ENCODE measurements at regions not wholly inside any gene's neighbourhood (a gene's known extent, or its start where the extent isn't known, plus 50 kb on each side); places are given as distances from the start of the nearest gene placed in this dataset.

- no peak for DNase-seq (ENCODE audit: low spot score in 2 of 2, unreplicated experiment in 2 of 2)
- Mint-ChIP-seq H3K9me3 (no peaks in the 10 kb centered on the region), H3K36me3 (no peaks in the 10 kb centered on the region), H3K27me3 (ENCODE audit: low read depth) (no peaks in the 10 kb centered on the region), H3K4me3 (no peak overlapping the region), H3K4me1 (peaks cover 35% of the 10 kb centered on the region), H3K27ac (no peak overlapping the region)
- TF ChIP-seq, protein P1, sequence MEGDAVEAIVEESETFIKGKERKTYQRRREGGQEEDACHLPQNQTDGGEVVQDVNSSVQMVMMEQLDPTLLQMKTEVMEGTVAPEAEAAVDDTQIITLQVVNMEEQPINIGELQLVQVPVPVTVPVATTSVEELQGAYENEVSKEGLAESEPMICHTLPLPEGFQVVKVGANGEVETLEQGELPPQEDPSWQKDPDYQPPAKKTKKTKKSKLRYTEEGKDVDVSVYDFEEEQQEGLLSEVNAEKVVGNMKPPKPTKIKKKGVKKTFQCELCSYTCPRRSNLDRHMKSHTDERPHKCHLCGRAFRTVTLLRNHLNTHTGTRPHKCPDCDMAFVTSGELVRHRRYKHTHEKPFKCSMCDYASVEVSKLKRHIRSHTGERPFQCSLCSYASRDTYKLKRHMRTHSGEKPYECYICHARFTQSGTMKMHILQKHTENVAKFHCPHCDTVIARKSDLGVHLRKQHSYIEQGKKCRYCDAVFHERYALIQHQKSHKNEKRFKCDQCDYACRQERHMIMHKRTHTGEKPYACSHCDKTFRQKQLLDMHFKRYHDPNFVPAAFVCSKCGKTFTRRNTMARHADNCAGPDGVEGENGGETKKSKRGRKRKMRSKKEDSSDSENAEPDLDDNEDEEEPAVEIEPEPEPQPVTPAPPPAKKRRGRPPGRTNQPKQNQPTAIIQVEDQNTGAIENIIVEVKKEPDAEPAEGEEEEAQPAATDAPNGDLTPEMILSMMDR (IDR thresholded peaks at IDR 0.05; ENCODE audit: unreplicated experiment), result no peak
Measured at GRCh38 chr9:106288689-106289088, 574.3 kb upstream of the ZNF462 start.

- Mint-ChIP-seq H3K4me1 (peaks cover 16% of the 10 kb centered on the region), H3K9me3 (no peaks in the 10 kb centered on the region), H3K4me3 (no peak overlapping the region), H3K27me3 (ENCODE audit: low read depth) (no peaks in the 10 kb centered on the region), H3K27ac (no peak overlapping the region), H3K36me3 (no peaks in the 10 kb centered on the region)
- TF ChIP-seq, protein P1 (IDR thresholded peaks at IDR 0.05; ENCODE audit: unreplicated experiment), result no peak
- no peak for DNase-seq (ENCODE audit: low spot score in 2 of 2, unreplicated experiment in 2 of 2)
Measured at GRCh38 chr9:106291786-106292185, 571.2 kb upstream of the ZNF462 start.

DNA sequence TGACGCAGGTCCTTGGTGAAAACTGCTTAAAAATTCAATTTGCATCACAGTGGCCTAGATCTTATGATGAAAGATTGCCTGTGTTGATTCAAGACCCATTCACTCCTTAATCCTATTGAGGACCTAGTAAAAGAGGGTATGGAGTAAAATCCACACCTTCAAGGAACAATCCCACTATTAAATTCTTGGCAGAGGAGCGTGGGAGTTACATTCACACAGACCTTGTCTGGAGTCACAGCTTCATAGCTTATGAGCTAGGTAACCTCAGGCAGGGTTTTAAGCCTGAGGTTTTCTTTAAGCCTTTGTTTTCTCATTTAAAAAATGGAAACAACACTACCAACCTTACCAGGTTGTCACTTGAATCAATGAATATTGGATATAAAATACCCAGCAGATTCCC lies 566.5 kb upstream of the ZNF462 start:
- Mint-ChIP-seq H3K4me1 (peaks cover 5% of the 10 kb centered on the region), H3K27ac (no peak overlapping the region), H3K9me3 (no peaks in the 10 kb centered on the region), H3K36me3 (no peaks in the 10 kb centered on the region), H3K27me3 (ENCODE audit: low read depth) (no peaks in the 10 kb centered on the region), H3K4me3 (no peak overlapping the region)
- TF ChIP-seq, protein P1 (IDR thresholded peaks at IDR 0.05; ENCODE audit: unreplicated experiment), result no peak
- no peak for DNase-seq (ENCODE audit: low spot score in 2 of 2, unreplicated experiment in 2 of 2)

GRCh38 chr9:106298997-106299396 lies 564.0 kb upstream of the ZNF462 start:
- Mint-ChIP-seq H3K36me3 (no peaks in the 10 kb centered on the region), H3K9me3 (no peaks in the 10 kb centered on the region), H3K4me3 (no peak overlapping the region), H3K4me1 (peaks cover 4% of the 10 kb centered on the region), H3K27me3 (ENCODE audit: low read depth) (no peaks in the 10 kb centered on the region), H3K27ac (no peak overlapping the region)
- no peak for DNase-seq (ENCODE audit: low spot score in 2 of 2, unreplicated experiment in 2 of 2)
- TF ChIP-seq, protein P1 (IDR thresholded peaks at IDR 0.05; ENCODE audit: unreplicated experiment), result no peak

DNA sequence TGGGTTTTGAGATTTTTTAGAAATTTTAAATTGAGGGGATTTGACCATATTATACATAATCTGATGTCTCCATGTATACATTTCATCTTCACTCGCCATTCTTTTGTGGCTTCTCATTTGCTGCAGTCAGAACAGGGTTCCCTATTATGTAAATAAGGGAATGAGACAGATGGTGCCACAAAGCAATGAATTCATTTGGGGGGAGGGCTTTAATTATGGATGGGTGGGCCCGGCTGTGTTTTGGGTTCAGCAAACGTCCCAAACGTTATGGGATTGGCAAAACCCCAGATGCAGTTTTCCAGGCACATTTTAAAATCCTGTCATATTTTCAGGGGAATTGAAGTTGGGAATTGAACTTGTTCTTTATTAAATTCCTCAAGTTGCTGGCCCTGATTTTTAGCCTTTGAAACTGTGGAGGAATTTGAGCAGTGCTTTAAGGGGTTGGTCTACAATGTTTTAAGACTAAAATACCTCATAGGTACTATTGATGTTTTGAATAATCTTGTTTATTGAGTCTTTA lies 558.5 kb upstream of the ZNF462 start:
- Mint-ChIP-seq H3K27ac (no peak overlapping the region), H3K9me3 (no peaks in the 10 kb centered on the region), H3K27me3 (ENCODE audit: low read depth) (no peaks in the 10 kb centered on the region), H3K4me1 (no peaks in the 10 kb centered on the region), H3K36me3 (no peaks in the 10 kb centered on the region), H3K4me3 (no peak overlapping the region)
- TF ChIP-seq, protein P1 (IDR thresholded peaks at IDR 0.05; ENCODE audit: unreplicated experiment), result no peak
- DNase-seq (ENCODE audit: low spot score in 2 of 2, unreplicated experiment in 2 of 2), result no peak

All from mesothelial cell of epicardium (in vitro differentiated cells).